PC-3 (cell line): ENCODE measurements at regions not wholly inside any gene's neighbourhood (a gene's known extent, or its start where the extent isn't known, plus 50 kb on each side); places are given as distances from the start of the nearest gene placed in this dataset.

ENCODE experiments used
- ATAC-seq: fragments of 200-7000 bp; cut with Tn5 transposase; 2 replicates; pipeline ENCODE4 v1.9.1; 2020; ENCODE audit warnings: mild to moderate bottlenecking, moderate library complexity
- BruUV-seq: library from RNA; stranded (reverse); fragments of 400-500 nt; replicated peaks from 2 replicates; lab custom pipeline; 2021; lab: Mats Ljungman, UMichigan
- CTCF ChIA-PET: fragments of 300-600 bp; sonication (Branson Sonifier 250); formaldehyde crosslinking; loops from one replicate; lab custom pipeline; 2022; ENCODE audit warnings: antibody characterized with exemption; lab: Charles Lee
- POLR2A ChIA-PET: fragments of 300-600 bp; sonication (Branson Sonifier 250); formaldehyde crosslinking; loops from one replicate; lab custom pipeline; 2022; ENCODE audit warnings: antibody characterized with exemption; ENCODE audit not compliant: unreplicated experiment; lab: Charles Lee
- DNase-seq: peaks from one replicate; pipeline ENCODE4 v3.0.0-alpha.2; 2015
- H2AFZ ChIP-seq: fragments of 300-600 bp; sonication (generic); 2 replicates; pipeline ENCODE4 v1.6.0; 2016; ENCODE audit warnings: antibody characterized with exemption, low read length
- H3F3A ChIP-seq: fragments of 300-600 bp; sonication (generic); one replicate; pipeline ENCODE4 v1.6.0; 2017; ENCODE audit warnings: antibody characterized with exemption, low read length, control low read depth, mild to moderate bottlenecking; ENCODE audit not compliant: unreplicated experiment
- H3K27ac ChIP-seq: fragments of 300-600 bp; sonication (generic); 2 replicates; pipeline ENCODE4 v1.5.1; 2016; ENCODE audit warnings: mild to moderate bottlenecking, low read length
- H3K27me3 ChIP-seq: fragments of 300-600 bp; sonication (generic); 2 replicates; pipeline ENCODE4 v1.6.1; 2016; ENCODE audit warnings: low read length, mixed read lengths
- H3K36me3 ChIP-seq: fragments of 300-600 bp; sonication (generic); 2 replicates; pipeline ENCODE4 v1.6.1; 2016; ENCODE audit warnings: low read depth, mixed run types, low read length, mixed read lengths
- H3K4me1 ChIP-seq: fragments of 300-600 bp; sonication (generic); 2 replicates; pipeline ENCODE4 v1.5.1; 2016; ENCODE audit warnings: low read length; ENCODE audit not compliant: insufficient read depth
- H3K4me2 ChIP-seq: fragments of 300-600 bp; sonication (generic); 2 replicates; pipeline ENCODE4 v1.6.0; 2016; ENCODE audit warnings: low read length
- H3K4me3 ChIP-seq: fragments of 300-600 bp; sonication (generic); 2 replicates; pipeline ENCODE4 v1.5.1; 2016; ENCODE audit warnings: mild to moderate bottlenecking, low read length, mixed read lengths
- H3K79me2 ChIP-seq: fragments of 300-600 bp; sonication (generic); 2 replicates; pipeline ENCODE4 v1.6.1; 2017; ENCODE audit warnings: low read length, mixed read lengths
- H3K9ac ChIP-seq: fragments of 300-600 bp; sonication (generic); 2 replicates; pipeline ENCODE4 v1.6.0; 2016; ENCODE audit warnings: mild to moderate bottlenecking, low read length
- H3K9me2 ChIP-seq: fragments of 300-600 bp; sonication (generic); replicated peaks from 2 replicates; pipeline ENCODE4 v1.6.1; 2016; ENCODE audit warnings: mixed run types, low read length, mixed read lengths
- H3K9me3 ChIP-seq: fragments of 300-600 bp; sonication (generic); 2 replicates; pipeline ENCODE4 v1.6.1; 2016; ENCODE audit warnings: low read length, mixed read lengths
- H4K20me1 ChIP-seq: fragments of 300-600 bp; sonication (generic); 2 replicates; pipeline ENCODE4 v1.6.1; 2016; ENCODE audit warnings: low read length, mixed read lengths
- CTCF ChIP-seq: fragments of 300-600 bp; sonication (generic); conservative IDR thresholded peaks from 2 replicates; pipeline ENCODE4 v1.5.1; 2017; ENCODE audit warnings: antibody characterized with exemption, low read depth, mild to moderate bottlenecking, low read length
- EZH2 ChIP-seq: fragments of 300-600 bp; sonication (generic); IDR thresholded peaks from one replicate; pipeline ENCODE4 v1.6.1; 2017; ENCODE audit warnings: antibody characterized with exemption, mild to moderate bottlenecking, low read length; ENCODE audit not compliant: unreplicated experiment
- EZH2phosphoT487 ChIP-seq: fragments of 300-600 bp; sonication (generic); IDR thresholded peaks from 2 replicates; pipeline ENCODE4 v1.6.1; 2018; ENCODE audit warnings: mild to moderate bottlenecking, antibody characterized with exemption, low read length, borderline replicate concordance
- intact Hi-C: fragments of 100-400 bp; cut with micrococcal nuclease; formaldehyde crosslinking; loops from 2 replicates; pipeline ENCODE4 v1.9.0; 2023

GRCh38 chr2:106572541-106573450, 85.6 kb downstream of the CD8B2 start:
- no TSS peak for BruUV-seq
- ATAC-seq (no peak), DNase-seq (peak; percentile 32)
- no peak overlapping the region for H3K4me3 ChIP-seq
- no peak overlapping the region for H2AFZ ChIP-seq
- H3K27me3 ChIP-seq, result peaks cover 75% of the 10 kb centered on the region
- H3K4me2 ChIP-seq, result no peak overlapping the region
- H4K20me1 ChIP-seq, result no peaks in the 10 kb centered on the region
- H3K36me3 ChIP-seq, result no peaks in the 10 kb centered on the region
- H3K9me2 ChIP-seq, result no peaks in the 10 kb centered on the region
- TF ChIP-seq CTCF (peak; percentile 61), EZH2 (no peak)
- ChIA-PET POLR2A (no interaction called here), CTCF (interaction anchor here (0.6 kb wide), 1 partner anchor 218 kb away, joined by 3 read pairs; no protein-coding TSS in a partner anchor)
- no peaks in the 10 kb centered on the region for H3K9me3 ChIP-seq
- no peak overlapping the region for H3K9ac ChIP-seq
- intact Hi-C loops, result no loop called here
- H3F3A ChIP-seq, result no peaks in the 10 kb centered on the region
- no peaks in the 10 kb centered on the region for H3K4me1 ChIP-seq
- H3K79me2 ChIP-seq, result no peaks in the 10 kb centered on the region
- H3K27ac ChIP-seq, result no peak overlapping the region

DNA sequence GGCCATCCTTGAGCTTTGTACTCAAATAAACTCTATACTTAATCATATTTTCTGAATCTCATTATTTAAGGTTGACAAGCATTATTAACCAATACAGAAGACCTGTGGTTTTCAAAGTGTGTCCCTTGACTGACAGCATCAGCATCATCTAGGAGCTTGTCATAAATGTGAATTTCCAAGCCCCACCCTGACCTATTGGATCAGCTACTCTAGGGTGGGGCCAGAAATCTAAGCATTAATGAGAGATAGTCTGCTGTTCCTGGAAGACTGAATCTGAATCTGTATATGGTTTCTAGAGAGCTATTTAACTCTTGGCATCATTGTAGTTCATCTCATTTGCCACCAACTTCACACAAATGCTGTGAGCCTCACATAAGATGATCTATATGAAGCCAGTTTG, 86.6 kb downstream of the CD8B2 start:
- Histone ChIP-seq H3F3A (no peaks in the 10 kb centered on the region), H2AFZ (no peak overlapping the region), H3K9me2 (no peaks in the 10 kb centered on the region), H3K36me3 (no peaks in the 10 kb centered on the region), H3K9ac (no peak overlapping the region), H3K4me3 (no peak overlapping the region), H3K27me3 (peaks cover 76% of the 10 kb centered on the region), H3K79me2 (no peaks in the 10 kb centered on the region), H3K4me2 (no peak overlapping the region), H3K4me1 (no peaks in the 10 kb centered on the region), H3K9me3 (no peaks in the 10 kb centered on the region), H4K20me1 (no peaks in the 10 kb centered on the region), H3K27ac (no peak overlapping the region)
- no peak for DNase-seq
- no peak for ATAC-seq
- no TSS peak for BruUV-seq
- intact Hi-C loops, result no loop called here
- ChIA-PET POLR2A (no interaction called here), CTCF (no interaction called here)
- no peak for TF ChIP-seq EZH2
- no peak for TF ChIP-seq EZH2phosphoT487
- no peak for TF ChIP-seq CTCF

DNA sequence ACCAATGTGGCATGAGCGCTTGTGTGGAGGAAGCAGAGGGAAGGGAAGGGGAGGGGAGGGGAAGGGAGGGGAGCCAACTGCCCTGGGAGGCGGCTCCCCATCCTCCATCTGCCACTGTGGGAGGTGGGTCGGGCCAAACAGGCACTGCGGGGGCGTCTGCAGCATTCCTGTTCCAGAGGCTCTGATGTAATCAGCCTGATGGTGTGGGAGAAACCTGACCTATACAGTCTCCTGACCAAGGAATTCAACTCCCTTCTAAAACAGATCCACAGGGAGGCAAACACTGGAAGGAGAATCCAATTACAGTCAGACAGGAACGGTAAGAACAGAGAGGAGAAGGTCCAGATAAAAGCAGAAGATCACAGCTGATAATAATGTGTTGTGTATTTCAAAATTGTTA, 88.8 kb downstream of the CD8B2 start:
- TF ChIP-seq EZH2phosphoT487, result no peak
- TF ChIP-seq CTCF, result no peak
- TF ChIP-seq EZH2, result no peak
- Histone ChIP-seq H3K9me3 (no peaks in the 10 kb centered on the region), H3K27me3 (peaks cover 78% of the 10 kb centered on the region), H3F3A (no peaks in the 10 kb centered on the region), H2AFZ (no peak overlapping the region), H3K4me2 (no peak overlapping the region), H3K36me3 (no peaks in the 10 kb centered on the region), H3K27ac (no peak overlapping the region), H3K9me2 (no peaks in the 10 kb centered on the region), H3K4me1 (no peaks in the 10 kb centered on the region), H3K4me3 (no peak overlapping the region), H3K79me2 (no peaks in the 10 kb centered on the region), H3K9ac (no peak overlapping the region), H4K20me1 (no peaks in the 10 kb centered on the region)
- DNase-seq (no peak), ATAC-seq (no peak)
- CTCF ChIA-PET, result no interaction called here
- BruUV-seq, result no TSS peak
- POLR2A ChIA-PET, result no interaction called here
- intact Hi-C loops, result no loop called here
